ENCODE measurements at regions not wholly inside any gene's neighbourhood (a gene's known extent, or its start where the extent isn't known, plus 50 kb on each side); places are given as distances from the start of the nearest gene placed in this dataset.

DNA sequence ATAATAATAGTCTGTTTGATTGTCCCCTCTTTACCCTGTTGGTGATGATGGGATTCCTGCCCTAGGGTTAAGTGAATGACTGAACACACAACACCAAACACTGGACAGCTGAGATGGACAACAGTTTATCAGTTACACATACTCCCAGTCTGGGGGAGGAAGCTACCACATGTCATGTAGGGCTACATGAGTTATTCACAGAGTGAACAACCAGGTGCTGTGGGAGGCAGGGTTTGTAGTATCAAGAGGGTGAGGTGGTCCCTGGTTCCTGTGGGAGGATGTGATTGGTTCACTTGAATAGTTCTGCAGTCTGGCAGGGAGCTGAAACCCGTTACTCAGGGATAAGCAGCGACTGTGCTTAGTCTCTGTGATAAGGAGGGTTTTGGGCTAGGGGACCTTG lies 88.8 kb upstream of the AP1S2 start:
- no peaks in the 10 kb centered on the region for H3K9me1 ChIP-seq (replicated peaks; ENCODE audit: control insufficient read depth, extremely low read depth, insufficient read depth, low read length)
- H3K4me2 ChIP-seq (ENCODE audit: insufficient read depth, low read length) = no peak overlapping the region
- no peaks in the 10 kb centered on the region for H3K9me3 ChIP-seq (replicated peaks; ENCODE audit: control insufficient read depth, insufficient read depth, low read length)
- intact Hi-C loops (cut with micrococcal nuclease) = no loop called here
- no peak overlapping the region for H2AFZ ChIP-seq (ENCODE audit: low read depth, low read length)
- H3K4me3 ChIP-seq (replicated peaks in 1 of 3; ENCODE audit: insufficient read depth in 1 of 3, low read depth in 1 of 3, low read length in 3 of 3) = no peak overlapping the region
- ChIA-PET CTCF (no interaction called here), POLR2A (no interaction called here)
- dilution Hi-C loops (cut with MboI; ENCODE audit: extremely low pct_ligation_motif_present, low sequenced_read_pairs) = no loop called here
- peaks cover 1 to 3% of the 10 kb centered on the region in 2 experiments for H3K27me3 ChIP-seq (ENCODE audit: control insufficient read depth in 2 of 2, insufficient read depth in 2 of 2, low read length in 2 of 2)
- FAIRE-seq = no peak
- no peak overlapping the region for H3K27ac ChIP-seq (ENCODE audit: insufficient read depth, low read depth, low read length)
- no peak overlapping the region for H3K9ac ChIP-seq (replicated peaks; ENCODE audit: extremely low read depth, insufficient read depth, low read length)
- TF ChIP-seq MYC (IDR thresholded peaks at IDR 0.05; ENCODE audit: low read depth, low read length) = no peak
- TF ChIP-seq POLR2AphosphoS5 (IDR thresholded peaks at IDR 0.05; ENCODE audit: insufficient read depth, low read depth, low read length) = no peak
- TF ChIP-seq FOS (IDR thresholded peaks at IDR 0.05; ENCODE audit: borderline replicate concordance, insufficient read depth, low read length) = no peak
- TF ChIP-seq, protein P1, sequence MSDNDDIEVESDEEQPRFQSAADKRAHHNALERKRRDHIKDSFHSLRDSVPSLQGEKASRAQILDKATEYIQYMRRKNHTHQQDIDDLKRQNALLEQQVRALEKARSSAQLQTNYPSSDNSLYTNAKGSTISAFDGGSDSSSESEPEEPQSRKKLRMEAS (IDR thresholded peaks at IDR 0.05; ENCODE audit: insufficient read depth, insufficient read length) = no peak
- no peak for TF ChIP-seq GATA2 (IDR thresholded peaks at IDR 0.05; ENCODE audit: insufficient read depth, insufficient read length, low read depth, low read length)
- no peak for TF ChIP-seq EZH2 (IDR thresholded peaks at IDR 0.05; ENCODE audit: borderline replicate concordance, low read depth, low read length, severe bottlenecking)
- no peak for TF ChIP-seq POLR2A (IDR thresholded peaks at IDR 0.05; ENCODE audit: low read depth, low read length)
- TF ChIP-seq JUN (IDR thresholded peaks at IDR 0.05; ENCODE audit: borderline replicate concordance, insufficient read depth, insufficient read length, low read depth) = no peak
- TF ChIP-seq, protein P2, sequence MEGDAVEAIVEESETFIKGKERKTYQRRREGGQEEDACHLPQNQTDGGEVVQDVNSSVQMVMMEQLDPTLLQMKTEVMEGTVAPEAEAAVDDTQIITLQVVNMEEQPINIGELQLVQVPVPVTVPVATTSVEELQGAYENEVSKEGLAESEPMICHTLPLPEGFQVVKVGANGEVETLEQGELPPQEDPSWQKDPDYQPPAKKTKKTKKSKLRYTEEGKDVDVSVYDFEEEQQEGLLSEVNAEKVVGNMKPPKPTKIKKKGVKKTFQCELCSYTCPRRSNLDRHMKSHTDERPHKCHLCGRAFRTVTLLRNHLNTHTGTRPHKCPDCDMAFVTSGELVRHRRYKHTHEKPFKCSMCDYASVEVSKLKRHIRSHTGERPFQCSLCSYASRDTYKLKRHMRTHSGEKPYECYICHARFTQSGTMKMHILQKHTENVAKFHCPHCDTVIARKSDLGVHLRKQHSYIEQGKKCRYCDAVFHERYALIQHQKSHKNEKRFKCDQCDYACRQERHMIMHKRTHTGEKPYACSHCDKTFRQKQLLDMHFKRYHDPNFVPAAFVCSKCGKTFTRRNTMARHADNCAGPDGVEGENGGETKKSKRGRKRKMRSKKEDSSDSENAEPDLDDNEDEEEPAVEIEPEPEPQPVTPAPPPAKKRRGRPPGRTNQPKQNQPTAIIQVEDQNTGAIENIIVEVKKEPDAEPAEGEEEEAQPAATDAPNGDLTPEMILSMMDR (IDR thresholded peaks at IDR 0.05; ENCODE audit: extremely low read depth in 1 of 2, insufficient read depth in 1 of 2, low read depth in 1 of 2, low read length in 2 of 2) = no peak
- no TSS peak for BruUV-seq (replicated peaks)
- no peaks in the 10 kb centered on the region for H3K79me2 ChIP-seq (ENCODE audit: control insufficient read depth, insufficient read depth, low read length)
- H3K36me3 ChIP-seq (ENCODE audit: control insufficient read depth in 2 of 2, extremely low read depth in 1 of 2, insufficient read depth in 2 of 2, low read length in 2 of 2) = no peaks in the 10 kb centered on the region
- H3K4me1 ChIP-seq (ENCODE audit: control insufficient read depth, extremely low read depth, insufficient read depth, low read length) = peaks cover 14% of the 10 kb centered on the region
- H4K20me1 ChIP-seq (replicated peaks; ENCODE audit: control insufficient read depth, extremely low read depth, insufficient read depth, low read length) = no peaks in the 10 kb centered on the region
- DNase-seq (ENCODE audit: low read depth, low spot score) = no peak
